GM12872 (cell line): ENCODE measurements at regions not wholly inside any gene's neighbourhood (a gene's known extent, or its start where the extent isn't known, plus 50 kb on each side); places are given as distances from the start of the nearest gene placed in this dataset.

ENCODE experiments used
- TF ChIP-seq, protein P1 (sequence below): IDR thresholded peaks from 3 replicates; pipeline ENCODE4 v1.5.1; 2011; ENCODE audit warnings: low read depth, mild to moderate bottlenecking, low read length, moderate library complexity; ENCODE audit not compliant: insufficient read depth

DNA sequence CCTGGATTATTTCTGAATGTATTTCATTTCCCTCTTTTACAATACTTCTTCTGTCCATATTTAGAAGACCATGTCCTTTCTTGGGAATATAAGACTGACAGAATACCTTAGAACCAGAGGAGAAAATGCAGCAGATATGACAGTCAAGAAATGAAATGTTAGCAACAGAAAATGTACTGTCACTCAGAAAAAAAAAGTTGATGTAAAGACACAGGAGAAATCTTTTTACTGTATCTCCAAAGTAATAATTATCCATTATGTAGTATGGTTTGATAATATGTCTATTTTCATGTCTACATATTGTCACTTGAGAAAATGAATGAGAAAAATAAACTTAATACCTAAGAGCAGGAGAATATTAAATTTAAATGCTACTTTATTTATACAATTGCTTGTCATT is 652.1 kb downstream of the GABRG2 start:
- TF ChIP-seq, protein P1, sequence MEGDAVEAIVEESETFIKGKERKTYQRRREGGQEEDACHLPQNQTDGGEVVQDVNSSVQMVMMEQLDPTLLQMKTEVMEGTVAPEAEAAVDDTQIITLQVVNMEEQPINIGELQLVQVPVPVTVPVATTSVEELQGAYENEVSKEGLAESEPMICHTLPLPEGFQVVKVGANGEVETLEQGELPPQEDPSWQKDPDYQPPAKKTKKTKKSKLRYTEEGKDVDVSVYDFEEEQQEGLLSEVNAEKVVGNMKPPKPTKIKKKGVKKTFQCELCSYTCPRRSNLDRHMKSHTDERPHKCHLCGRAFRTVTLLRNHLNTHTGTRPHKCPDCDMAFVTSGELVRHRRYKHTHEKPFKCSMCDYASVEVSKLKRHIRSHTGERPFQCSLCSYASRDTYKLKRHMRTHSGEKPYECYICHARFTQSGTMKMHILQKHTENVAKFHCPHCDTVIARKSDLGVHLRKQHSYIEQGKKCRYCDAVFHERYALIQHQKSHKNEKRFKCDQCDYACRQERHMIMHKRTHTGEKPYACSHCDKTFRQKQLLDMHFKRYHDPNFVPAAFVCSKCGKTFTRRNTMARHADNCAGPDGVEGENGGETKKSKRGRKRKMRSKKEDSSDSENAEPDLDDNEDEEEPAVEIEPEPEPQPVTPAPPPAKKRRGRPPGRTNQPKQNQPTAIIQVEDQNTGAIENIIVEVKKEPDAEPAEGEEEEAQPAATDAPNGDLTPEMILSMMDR, result no peak

DNA sequence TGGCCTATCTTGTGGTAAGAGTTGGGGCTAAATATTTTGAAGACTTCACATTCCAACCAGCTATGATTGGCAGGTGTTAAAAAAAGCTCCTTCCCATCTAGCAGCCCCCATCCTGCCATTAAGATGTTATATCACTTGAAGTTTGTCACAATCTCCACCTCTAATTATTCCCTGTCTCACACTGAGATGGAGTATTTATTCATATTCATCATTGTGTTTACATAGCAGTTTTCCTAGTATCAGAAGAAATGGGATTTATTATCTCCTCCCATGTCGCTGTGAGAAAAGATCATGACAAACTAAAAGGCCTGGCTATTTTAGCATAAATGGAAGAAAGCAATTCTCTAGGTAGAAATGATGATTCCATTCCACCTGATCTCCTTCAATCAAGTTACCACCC is 653.6 kb downstream of the GABRG2 start:
- TF ChIP-seq, protein P1, result no peak

DNA sequence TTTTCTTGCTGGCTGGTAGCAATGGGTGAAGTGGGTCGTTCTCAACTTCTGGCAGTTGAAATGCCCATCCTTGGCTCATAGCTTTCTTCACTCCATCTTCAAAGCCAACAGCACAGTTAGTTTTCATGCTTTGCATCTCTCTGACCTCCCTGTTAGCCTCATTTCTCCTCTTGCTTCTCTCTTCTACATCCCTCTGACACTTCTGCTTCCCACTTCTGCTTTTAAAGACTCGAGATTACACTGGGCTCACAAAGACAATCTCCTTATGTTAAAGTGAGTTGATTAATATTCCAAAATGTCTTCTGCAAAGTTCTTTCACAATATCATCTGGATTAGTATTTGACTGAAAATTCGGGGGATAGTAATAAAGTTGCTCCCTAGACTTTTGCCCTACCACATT is 684.8 kb upstream of the CCNG1 start:
- TF ChIP-seq, protein P1, result no peak

DNA sequence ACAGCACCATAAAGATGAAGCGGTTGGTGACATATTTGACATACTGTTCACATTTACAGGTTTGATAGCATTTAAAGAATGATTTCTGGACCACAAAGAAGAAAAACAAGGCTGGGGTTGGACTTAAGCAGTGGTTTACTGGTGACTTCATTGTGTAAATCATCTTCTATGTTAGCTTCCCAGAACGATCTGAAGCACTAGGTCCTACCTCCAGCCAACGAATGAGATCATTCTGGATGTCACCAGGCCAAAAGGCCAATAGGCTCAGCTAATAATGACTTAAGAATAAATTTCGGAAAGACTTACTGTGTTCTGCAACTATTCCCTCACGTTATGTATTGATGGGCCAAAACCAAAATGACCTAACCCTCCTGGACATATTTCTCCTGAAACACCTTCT is 675.3 kb upstream of the CCNG1 start:
- TF ChIP-seq, protein P1, result no peak

DNA sequence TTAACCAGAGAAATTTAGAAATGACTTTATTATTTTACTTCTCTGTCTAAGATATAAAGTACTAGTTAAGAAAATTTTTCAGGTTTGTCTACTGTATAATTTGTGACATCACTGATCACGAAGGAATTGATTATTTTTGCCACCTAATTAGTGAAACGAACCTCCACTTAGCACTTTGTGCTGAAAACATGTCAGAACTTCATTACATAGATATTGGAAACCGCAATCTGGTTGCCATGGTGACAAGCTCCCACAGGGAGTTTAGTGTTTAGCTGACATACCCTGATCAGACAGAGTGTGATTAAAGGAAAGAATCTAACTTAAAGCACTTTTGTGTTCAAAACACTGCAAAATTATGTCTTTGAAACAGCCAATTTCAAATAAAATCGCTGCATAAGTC is 668.4 kb upstream of the CCNG1 start:
- TF ChIP-seq, protein P1, result no peak

DNA sequence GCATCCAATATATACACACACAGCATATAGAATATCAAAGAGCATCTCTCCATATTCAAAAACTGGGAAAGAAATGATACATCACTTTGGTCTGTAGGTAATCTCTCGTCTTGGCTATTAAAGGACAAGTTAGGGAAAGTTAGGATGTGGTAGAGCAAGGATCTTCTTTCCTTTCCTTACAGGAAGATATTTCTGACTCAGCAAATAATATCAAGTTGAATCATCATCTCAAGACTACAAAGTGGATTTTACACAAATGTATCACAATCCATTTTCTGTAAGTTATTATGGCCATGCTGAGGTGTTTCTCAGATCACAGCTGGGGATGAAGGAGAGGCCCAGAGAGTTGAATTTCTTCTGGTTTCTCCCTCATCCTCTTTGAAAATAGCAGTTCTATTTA is 651.7 kb upstream of the CCNG1 start:
- TF ChIP-seq, protein P1, result no peak

DNA sequence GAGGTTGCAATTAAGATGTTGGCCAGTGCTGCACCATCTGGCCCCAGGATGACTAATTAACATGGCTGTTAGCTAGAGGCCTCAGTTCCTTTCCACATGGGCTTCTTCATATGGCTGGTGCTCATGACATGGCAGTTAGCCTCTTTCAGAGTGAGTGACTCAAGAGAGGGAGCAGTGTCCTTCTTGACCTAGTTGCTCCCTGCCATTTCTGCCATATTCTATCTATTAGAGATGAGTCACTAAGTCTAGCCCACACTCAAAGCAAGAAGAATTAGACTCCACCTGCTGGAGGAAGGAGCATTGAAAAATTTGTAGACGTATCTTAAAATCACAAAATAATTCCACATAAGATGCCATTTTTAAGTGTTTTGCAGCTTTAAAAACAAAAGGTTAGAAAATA is 651.2 kb upstream of the CCNG1 start:
- TF ChIP-seq, protein P1, result no peak

DNA sequence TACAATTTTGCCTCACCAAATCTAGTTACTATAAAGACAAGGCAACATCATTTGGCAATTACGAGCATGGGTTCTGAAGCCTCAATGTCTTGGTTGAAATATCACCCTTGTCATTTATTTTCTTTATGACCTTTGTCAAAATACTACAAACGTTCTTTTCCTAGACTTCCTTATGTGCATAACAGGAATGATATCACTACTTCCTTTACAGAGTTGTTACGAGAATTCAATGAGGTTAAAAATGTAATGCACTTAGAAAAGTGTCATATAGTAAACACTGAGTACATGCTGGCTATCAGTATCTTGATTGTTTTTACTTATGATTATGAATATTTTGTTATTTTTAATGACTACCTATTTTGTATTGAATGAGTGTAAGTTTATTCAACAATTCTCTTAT is 640.9 kb upstream of the CCNG1 start:
- TF ChIP-seq, protein P1, result no peak
